AML-193 (cell line): ENCODE measurements at regions not wholly inside any gene's neighbourhood (a gene's known extent, or its start where the extent isn't known, plus 50 kb on each side); places are given as distances from the start of the nearest gene placed in this dataset.

ENCODE experiments used
- DNase-seq, 2 experiments: peaks; one replicate each; lab custom pipeline; 2025; lab: John Stamatoyannopoulos, UW

DNA sequence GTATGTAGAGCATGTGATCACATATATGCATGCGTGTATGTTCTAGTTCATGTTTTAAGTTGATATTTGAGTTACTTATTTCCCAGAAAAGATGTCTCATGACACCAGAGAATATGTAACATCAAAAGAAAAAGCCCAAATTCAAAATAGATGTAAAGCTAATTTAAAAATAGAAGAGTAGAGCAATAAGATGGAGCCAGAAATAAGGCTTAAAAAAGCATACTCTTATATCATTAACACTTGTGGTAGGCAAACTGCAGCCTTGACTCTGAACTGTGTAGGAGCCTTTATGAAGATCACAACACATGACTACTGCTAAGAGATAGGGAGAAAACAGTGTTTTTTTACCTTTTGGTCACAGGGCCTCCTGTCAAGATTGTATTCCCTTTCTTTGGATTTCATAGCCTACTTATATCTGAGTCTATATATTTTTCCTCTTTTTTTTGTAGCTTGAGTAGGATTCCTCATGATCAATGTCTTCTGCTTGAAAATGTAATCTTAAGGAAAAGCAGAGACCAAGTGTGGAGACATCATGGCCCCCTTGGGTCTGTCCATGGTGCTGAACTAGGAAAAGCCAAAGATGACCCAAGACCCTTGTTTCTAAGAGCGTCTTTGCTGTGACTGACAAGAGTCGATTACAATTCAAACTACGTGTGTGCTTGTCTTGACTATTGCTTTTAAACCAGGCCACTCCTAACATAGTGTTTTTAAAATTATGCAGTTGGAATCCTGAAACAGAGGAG, 390.4 kb downstream of the SHISA9 start:
- DNase-seq: no peak

DNA sequence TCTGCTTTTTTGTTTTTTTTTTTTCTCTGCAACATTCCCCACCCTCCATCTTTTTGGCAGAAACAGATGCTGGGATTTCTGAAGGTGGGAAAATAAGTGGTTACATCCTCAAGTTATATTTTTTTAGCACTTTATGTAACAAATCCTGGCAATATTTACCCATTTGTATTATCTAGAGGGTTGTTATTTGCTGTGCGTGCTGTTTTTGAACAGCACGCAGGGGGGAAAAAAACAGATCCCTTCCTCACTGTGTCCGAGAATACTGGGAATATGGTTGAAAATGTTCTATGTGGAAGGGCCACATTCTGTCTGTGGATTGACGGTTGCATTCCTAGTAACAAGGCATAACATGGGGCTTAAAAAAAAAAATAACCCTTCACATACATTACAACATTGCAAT, 394.8 kb downstream of the SHISA9 start:
- no peak for DNase-seq

DNA sequence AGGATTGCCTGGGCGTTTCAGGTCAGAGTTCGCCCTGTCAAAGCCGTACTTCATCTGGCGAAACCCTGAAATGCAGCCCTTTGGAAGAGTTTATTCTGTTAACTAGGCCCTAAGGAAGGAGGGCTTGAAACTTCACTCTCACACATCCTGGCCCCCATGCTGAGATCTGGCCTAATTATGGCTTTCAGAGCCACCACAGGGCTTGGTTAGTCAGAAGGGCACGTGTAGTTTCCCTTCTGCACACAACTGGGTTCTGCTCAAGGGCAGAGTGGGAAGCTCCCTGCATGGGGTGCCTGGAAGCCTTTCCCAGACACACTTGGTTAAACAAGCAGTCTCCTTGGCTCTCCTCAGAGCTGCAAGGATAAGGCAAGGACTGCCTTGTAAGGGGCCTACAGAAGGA, 397.3 kb downstream of the SHISA9 start:
- no peak for DNase-seq

DNA sequence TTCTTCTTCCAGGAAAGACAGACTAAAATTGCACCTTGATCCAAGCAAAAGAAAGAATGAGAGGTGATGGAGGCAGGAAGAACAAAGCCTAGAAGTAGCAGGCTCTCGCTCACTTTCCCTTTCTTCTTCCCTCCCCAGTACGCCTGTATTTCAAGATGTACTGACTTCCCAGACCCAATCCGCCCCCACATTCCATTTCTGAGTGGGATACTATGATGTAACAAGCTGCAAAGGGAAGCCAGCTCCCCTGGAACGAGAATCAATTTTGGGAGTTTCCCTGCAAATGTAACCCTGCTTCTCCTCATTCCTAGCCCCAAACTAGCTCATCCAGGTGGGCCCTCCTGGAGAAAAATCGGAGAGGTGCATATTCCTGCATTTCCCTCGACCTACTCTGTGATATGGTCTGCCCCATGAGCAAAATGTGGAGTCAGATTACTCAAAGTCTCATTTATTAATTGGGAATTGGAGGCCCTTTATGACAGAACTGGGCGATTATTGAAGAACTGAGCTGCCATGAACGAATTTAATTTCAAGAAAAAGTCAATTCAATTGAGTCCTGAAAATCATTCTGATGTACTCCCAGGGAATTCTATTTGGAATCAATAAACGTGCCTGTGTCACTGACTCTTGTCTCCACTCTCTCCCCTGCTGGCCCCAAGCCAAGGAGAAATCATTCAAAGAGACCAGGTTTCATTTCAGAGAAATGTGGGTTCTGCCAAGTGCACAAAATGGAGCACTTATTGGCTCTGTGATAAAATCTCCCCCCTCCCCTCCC, 398.9 kb downstream of the SHISA9 start:
- DNase-seq: no peak

DNA sequence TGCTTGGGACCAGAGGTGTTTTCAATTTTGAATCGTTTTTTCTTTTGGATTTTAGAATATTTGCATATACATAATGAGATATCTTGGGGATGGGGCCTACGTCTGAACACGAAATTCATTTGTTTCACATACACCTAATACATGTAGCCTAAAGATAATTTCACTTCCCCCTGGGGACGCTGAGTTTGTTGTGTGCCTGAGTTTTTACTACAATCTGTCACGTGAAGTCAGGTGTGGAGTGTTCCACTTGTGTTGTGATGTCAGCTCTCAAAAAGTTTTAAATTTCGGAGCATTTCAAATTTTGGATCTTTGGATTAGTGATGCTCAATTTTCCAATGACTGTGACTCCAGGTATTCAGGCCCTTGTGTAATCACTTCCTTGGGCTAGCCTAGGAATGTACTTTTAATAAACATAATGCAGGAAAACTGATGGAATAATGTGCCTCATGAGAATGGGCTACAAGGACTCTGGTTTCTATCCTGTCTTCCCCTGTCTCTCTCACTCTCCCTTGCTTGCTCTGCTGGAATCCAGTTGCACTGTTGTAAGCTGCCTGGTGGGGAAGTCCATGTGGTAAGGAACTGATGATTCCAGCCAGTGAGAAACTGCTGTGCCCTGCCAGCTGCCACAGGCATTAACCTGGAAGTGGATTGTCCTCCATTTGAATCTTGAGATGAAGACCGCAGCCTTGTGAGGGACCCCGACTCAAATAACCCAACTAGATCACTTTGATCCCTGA, 403.8 kb downstream of the SHISA9 start:
- DNase-seq: no peak

DNA sequence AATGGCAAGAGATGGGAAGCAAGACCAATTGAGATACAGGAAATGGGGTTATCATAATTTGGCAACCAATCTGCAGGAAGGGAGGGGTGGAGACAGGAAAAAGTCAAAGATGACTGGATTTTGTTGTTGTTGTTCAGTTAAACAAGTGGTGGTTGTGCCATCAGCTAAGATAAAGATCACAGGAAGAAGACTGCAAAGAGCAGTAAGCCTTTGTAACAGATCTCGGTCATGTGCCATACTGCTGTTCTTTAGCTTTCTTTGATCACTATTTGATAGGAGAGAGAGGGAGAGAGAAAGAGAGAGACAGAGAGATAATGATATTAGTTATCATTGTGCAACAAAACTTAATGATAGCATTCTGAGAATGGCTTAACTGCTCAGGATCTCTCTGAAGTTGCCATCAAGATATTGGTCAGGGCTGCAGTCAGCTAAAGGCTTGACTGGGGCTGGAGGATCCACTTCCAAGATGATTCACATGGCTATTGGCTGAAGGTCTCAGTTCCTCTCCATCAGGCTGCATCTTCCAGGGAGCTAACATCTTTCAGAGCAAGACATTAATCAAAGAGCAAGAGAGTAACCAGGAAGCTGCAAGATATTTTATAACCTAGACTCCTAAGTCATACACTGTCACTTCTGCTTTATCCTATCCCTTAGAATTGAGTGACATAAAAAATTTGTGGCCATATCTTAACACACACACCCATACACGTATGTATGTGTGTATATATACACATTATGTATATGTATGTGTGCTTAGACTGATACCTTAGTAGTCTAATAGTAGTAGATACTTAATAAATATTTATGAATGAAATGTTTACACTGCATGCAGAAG, 405.0 kb downstream of the SHISA9 start:
- DNase-seq: no peak

DNA sequence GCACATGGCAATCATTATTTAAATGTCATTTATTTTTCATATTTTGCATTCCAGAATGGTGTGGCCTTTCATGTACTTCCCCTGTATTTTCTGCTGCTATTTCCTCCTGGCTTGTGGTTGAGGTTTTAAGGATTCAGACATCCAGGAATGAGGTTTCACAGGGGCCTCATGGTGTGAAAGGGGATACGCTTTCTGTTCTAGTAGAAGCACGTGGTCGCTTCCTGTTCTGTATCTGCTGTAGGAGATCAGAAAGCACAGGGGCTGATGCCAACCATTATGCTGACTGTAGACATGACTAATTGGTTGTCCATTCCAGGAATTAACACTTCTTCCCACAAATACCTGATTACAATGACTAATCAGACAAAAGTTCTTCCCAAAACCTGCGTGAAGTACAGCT, 405.9 kb downstream of the SHISA9 start:
- DNase-seq: no peak

DNA sequence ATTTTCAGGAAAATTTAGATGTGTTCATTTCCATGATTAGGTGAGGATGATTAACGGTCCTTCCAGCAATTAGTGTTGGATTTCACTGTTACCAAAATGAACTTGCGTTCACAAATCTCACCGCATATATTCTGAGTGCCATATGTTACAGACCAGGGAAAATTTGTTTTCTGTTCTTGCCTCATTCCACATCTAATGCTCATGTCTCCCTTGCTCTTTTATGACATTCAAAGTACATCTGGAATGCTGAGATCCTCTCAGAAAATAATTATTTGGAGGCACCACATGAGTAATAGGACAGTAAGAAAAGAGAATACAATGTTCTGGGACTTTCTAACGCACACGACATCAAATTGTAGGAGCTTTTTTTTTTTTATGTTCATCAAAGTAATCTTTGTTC, 406.5 kb downstream of the SHISA9 start:
- DNase-seq: no peak

DNA sequence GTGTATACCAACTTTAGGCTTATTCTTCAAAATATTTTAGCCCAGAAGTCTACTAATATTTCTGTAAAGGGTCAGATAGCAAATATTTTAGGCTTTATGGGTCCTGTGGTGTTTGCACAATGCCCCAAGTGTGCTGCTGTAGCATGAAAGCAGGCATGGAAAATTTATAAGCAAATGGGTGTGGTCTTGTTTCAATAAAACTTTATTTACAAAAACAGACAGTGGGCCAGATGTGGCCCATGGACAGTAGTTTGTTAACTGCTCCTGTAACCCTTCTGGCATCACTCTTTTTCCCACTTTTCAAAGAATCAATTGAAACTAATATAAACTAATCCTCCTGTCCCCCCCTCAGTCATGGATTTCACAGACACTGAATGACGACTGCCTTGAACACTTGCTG, 410.7 kb downstream of the SHISA9 start:
- no peak for DNase-seq

DNA sequence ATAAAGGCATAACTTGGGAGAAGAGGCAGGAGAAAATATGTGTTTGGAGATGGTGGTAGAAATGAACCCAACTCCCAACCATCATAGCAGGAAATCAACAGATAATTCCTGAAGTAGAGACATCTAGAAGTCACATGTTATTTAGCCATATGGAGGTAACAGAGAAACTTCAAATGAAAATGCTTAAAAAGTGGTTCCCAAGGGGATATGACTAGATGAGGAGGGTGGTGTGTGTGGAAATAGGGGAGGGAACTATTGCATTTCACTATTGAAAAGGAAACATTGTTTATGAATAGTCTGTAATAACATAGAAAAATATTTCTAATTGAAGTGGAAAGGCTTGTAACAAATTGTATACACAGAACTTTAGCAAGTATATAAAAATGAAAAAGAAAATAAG, 412.0 kb downstream of the SHISA9 start:
- no peak for DNase-seq

DNA sequence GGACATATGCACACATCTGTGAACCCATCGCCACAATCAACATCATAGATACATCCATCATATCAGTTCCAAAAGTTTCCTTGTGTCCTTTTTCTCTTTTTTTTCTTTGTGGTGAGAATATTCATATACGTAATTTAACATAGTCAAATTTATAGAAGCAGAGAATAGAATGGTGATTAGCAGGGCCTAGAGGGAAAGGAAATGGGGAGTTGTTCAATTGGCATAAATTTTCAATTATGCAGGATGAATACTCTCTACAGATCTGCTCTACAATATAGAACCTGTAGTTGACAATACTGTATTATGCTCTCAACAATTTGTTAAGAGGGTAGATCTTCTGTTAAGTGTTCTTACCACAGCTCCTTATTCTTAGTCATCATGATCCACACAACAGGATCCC, 413.2 kb downstream of the SHISA9 start:
- no peak for DNase-seq

DNA sequence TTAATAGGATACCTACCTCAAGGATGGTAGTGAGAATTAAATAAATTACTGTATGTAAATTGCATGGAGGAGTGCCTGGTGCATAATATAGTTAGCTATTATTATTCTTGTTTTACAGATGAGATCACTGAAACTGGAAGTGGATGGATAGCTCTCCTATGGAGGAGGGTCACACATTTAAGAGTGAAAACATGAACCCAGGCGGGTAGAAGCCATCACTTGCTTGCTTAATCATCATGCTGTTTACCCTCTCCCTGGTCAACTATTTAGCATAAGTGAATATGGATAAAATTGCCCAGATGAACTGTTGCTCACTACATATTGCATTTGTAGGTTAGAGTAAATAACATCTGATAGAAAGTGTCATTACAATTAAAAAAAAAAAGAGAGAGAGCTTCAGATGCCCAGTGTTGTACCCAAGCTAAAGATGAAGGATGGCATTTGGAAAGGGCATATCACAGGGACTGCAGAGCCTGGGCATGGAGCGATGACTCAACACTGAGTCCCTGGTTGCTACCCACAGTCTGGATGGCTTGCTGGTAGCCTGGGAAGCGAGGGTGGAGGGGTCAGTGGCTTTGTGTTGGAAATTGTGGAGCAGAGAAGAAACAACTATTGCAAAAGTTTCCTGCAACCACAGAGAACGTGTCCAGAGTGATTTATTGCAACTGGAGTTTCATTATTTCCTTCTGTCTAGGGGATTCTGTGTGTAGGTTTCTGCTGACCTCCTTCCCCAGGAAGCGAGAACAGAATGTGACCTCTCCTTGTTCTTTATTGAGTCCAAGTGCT, 414.4 kb downstream of the SHISA9 start:
- no peak for DNase-seq

DNA sequence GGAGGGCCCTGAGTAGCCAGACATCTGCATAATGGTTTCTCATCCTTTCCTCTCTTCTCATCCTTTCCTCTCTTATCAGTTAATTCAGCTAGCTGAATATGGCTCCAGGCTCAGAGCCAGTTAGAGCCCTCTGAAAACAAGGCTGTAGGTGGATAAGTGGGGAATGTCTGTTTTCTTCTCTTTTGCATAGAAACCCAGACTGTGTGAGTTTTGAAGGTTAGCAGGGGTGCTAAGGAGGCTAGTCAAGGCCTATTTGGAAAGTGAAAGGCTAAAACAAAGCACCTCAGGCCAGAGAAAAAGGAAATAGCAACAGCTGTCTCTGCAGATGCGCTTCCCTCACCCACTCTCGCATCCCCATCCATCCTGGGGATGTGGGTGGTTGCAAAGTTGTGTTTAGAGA, 420.9 kb downstream of the SHISA9 start:
- DNase-seq: no peak

DNA sequence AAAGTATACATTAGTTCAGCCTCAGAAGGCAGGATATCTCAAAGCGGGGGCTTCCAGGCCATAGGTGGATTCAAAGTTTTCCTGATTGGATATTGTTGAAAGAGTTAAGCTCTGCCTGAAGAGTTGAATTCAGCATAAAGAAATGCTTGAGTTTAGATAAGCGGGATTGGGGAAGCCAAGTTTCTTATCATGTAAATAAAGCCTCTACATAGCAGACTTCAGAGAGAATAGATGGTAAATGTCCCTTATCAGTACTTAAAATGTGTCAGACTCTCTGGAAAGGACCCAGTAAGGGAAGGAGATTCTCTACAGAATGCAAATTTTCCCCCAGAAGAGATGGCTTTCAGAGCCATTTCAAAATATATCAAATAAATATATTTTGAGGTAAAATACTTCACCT, 423.5 kb downstream of the SHISA9 start:
- DNase-seq: no peak

DNA sequence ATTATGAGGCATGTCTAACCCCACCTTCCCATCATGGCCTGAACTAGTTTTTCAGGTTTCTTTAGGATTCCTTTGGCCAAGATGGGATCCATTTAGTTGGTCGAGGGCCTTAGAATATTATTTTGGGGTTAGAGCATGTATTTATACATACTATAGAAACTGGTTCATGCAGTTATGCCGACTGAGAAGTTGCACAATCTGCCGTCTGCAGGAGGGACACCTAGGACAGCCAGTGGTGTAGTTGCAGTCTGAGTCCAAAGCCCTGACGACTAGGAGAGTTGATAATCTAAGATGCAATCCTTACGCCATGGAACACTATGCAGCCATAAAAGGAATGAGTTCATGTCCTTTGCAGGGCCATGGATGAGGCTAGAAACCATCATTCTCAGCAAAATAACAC, 424.0 kb downstream of the SHISA9 start:
- DNase-seq: no peak

DNA sequence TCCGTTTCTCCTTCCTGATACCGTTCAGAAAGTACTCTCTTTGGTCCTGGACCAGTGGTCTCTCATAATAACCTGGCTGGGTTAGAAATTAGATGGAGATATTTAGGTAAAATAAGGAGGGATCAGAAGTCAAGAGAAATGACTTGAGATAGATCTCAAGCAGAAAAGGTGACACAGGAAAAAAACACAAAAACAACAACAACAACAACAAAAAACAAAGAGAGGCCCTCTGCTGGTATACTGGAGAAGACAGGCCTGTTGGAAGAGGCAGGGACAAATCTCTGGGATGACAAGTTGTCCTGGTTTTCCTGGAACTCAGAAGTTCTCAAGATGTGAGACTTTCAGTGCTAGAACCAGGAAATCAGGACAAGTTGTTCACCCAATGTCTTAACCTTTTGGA, 430.5 kb downstream of the SHISA9 start:
- DNase-seq: no peak

DNA sequence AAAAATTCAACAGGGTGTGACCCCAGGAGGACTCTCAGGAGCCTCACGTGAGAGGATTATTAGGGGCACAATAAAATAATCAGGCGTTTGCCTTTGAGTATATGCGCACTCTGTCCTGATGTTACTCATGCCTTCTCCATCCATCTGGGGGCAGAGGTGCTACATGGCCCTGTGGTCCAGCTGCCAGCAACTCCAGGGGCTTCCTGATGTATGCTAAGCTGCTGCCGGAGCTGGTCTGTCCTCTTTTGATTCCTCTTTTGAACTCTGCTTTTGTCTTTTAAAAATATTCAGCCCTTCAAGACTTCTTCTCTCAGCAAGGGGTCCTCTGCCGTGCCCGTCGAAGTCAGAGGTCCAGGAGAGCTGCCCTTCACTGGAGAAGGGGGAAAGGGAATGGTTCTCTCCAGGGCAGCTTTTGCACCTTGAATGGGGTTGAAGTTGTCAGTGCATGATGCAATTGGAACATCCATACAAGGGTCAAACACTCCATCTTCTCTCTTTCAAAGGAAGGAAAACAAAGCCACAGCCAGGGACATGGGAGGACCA, 431.4 kb downstream of the SHISA9 start:
- DNase-seq: no peak

DNA sequence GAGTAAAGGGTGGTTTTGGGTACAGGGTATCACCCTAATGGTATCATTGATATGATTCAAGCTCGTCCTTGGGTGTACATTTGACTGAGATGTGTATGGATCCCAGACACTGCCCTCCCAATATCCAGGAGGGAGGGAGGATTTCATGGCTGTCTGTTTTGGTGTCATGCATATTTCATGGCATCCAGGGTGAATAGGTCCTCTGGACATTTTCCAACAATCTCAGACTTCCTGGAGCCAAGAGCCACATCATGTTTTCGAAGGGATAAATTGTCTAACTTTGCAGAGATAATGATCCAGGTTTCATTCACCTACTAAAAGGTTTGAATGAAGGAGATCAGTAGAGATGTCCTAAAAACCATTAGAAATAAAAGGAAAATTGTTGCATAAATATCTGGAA, 431.9 kb downstream of the SHISA9 start:
- DNase-seq: no peak

DNA sequence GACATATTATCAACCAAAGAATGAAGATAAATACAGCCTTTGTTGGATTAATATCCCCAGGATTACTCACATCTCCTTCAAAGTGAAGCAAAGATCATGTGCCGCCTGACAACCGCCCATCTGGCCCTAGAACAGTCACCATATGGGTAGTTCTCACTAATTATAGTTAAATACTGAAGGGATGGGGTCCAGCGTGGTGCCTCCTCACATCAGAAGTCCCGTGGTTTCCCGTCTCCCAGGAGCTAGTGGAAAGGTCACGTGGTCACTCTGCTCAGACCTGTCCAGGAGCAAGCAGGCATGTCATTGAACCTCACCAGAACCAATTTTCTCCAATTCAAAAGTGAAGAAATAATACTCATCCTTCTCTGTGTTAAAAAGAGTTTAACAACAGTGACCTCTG, 434.5 kb downstream of the SHISA9 start:
- DNase-seq: no peak

DNA sequence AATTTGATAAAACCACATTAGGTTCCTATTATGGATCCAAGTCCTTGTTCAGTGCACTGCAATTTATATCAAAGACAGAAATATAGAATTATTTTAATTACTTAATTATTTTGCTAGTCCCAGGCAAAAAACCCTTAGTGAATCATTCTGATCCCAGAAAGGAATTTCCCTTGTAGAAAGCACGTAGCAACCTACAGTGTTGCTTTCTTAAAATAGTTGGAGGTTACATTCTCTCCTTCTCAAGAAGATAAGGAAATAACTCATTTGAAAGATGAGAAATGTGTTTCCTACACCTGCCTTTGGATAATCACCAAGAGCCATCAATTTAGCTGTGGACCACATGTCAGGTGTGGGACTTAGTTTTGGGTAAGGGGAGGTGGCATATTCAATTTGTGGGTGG, 434.9 kb downstream of the SHISA9 start:
- DNase-seq: no peak
